ENCODE measurements at regions not wholly inside any gene's neighbourhood (a gene's known extent, or its start where the extent isn't known, plus 50 kb on each side); places are given as distances from the start of the nearest gene placed in this dataset.

GRCh38 chr5:152673601-152674000, 268.5 kb upstream of the NMUR2 start:
- DNase-seq (ENCODE audit: low spot score), result no peak
- no peak for TF ChIP-seq CTCF (IDR thresholded peaks at IDR 0.05; ENCODE audit: extremely low read depth, missing control alignments)

GRCh38 chr5:152674403-152674802, 269.3 kb upstream of the NMUR2 start:
- DNase-seq (ENCODE audit: low spot score), result no peak
- TF ChIP-seq CTCF (IDR thresholded peaks at IDR 0.05; ENCODE audit: extremely low read depth, missing control alignments), result no peak

- TF ChIP-seq CTCF (IDR thresholded peaks at IDR 0.05; ENCODE audit: extremely low read depth, missing control alignments), result no peak
- no peak for DNase-seq (ENCODE audit: low spot score)
Observed at GRCh38 chr5:152676196-152676595, 271.1 kb upstream of the NMUR2 start.

- DNase-seq (ENCODE audit: low spot score), result no peak
- TF ChIP-seq CTCF (IDR thresholded peaks at IDR 0.05; ENCODE audit: extremely low read depth, missing control alignments), result no peak
Observed at GRCh38 chr5:152683205-152683604, 278.1 kb upstream of the NMUR2 start.

GRCh38 chr5:152686931-152687330, 281.9 kb upstream of the NMUR2 start:
- DNase-seq (ENCODE audit: low spot score), result no peak
- TF ChIP-seq CTCF (IDR thresholded peaks at IDR 0.05; ENCODE audit: extremely low read depth, missing control alignments), result no peak

GRCh38 chr5:152688561-152689249, 283.6 kb upstream of the NMUR2 start:
- no peak for TF ChIP-seq CTCF (IDR thresholded peaks at IDR 0.05; ENCODE audit: extremely low read depth, missing control alignments)
- no peak for DNase-seq (ENCODE audit: low spot score)

GRCh38 chr5:152689250-152689711, 284.2 kb upstream of the NMUR2 start:
- no peak for DNase-seq (ENCODE audit: low spot score)
- no peak for TF ChIP-seq CTCF (IDR thresholded peaks at IDR 0.05; ENCODE audit: extremely low read depth, missing control alignments)

Data from GM20000 (cell line).